ENCODE measurements at regions not wholly inside any gene's neighbourhood (a gene's known extent, or its start where the extent isn't known, plus 50 kb on each side); places are given as distances from the start of the nearest gene placed in this dataset.

DNA sequence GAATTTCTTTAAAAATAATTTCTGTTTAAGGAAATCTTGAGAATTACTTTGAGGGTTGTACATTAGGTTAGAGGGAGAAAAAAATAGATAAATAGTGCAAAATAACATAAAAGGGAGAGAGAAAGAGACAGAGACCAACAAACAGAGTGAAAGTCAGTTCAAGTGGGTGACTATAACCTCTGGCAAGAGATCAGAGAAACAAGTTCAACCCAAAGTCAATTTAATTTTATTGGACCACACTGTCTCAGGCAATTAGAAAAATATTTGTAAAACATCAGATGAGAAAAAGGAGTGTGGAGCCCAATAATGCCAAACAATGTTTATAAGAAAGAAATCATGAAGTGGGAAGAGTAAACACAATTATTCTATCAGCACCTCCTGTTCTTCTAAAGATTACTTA lies 143.5 kb upstream of the GYPA start (continued):
- TF ChIP-seq SMC3 (conservative IDR thresholded peaks at IDR 0.05; ENCODE audit: insufficient read depth, low read depth, low read length), result no peak
- no peak for TF ChIP-seq GTF2E2 (tag; IDR thresholded peaks at IDR 0.05)

DNA sequence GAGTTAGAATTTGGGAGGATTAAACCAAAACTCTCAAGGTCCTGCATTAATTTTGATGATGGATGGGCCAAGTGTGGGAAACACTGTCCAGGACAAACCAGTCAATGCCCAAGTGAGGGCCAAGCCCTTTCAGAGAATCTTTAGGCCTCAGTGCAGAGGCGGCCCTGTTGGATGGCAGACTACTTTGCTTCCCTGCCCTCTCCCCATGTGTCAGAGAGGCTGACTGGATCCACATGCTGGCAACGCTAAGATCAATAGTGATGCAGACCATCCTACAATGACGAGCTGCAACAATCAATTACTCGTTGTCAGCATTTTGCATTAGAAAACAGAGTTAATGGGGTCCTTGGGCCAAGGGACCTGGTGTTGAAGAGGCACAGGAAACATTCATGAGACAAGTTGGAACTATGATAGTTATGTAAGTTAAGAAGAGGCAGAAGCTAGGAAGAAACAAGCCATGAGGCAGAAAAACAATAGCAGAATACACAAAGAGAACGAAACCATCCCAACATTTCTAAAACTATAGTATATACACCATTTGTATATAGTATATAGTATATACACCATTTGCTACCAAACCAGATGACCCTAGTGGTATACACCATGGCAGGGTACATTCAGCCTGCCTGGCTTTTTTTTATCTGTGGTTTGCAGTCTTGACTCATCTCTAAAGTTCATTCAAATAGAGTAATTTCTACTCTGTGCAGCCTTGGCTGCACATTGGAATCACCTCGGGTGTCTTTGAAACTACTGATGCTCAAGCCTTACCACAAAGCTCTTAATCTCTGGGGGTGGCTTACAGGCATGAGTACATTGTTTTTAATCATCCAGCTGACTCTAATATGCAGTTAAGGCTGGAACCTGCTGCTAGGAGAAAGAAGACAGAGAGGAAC lies 147.7 kb upstream of the GYPA start:
- no peak for DNase-seq (ENCODE audit: extremely low read depth in 1 of 4, low spot score in 3 of 4)
- 0% methylated on average over 6 of the region's 6 CpGs for WGBS (ENCODE audit: insufficient coverage, low coverage, missing lambda C conversion rate)
- Histone ChIP-seq H3K4me2 (ENCODE audit: insufficient read depth, low read length) (no peak overlapping the region), H3K27me3 (ENCODE audit: control insufficient read depth in 2 of 2, insufficient read depth in 2 of 2, low read length in 2 of 2) (no peaks in the 10 kb centered on the region), H3K36me3 (ENCODE audit: control insufficient read depth, insufficient read depth, low read length) (no peaks in the 10 kb centered on the region), H4K20me1 (replicated peaks; ENCODE audit: control insufficient read depth, insufficient read depth, low read length) (no peaks in the 10 kb centered on the region), H3K9ac (ENCODE audit: insufficient read depth in 1 of 2, low read depth in 2 of 2, low read length in 2 of 2) (no peak overlapping the region), H2AFZ (ENCODE audit: low read depth, low read length) (no peak overlapping the region), H3K4me3 (no peak overlapping the region), H3K4me1 (replicated peaks in 1 of 2; ENCODE audit: control insufficient read depth in 2 of 2, insufficient read depth in 2 of 2, low read length in 2 of 2) (no peaks in the 10 kb centered on the region), H3K79me2 (ENCODE audit: control insufficient read depth, insufficient read depth, low read length) (no peaks in the 10 kb centered on the region), H3K27ac (ENCODE audit: extremely low read depth, low read depth, low read length) (no peak overlapping the region), H3K9me3 (replicated peaks; ENCODE audit: control insufficient read depth, insufficient read depth, low read depth, low read length) (no peaks in the 10 kb centered on the region), H3K9me1 (ENCODE audit: control insufficient read depth, insufficient read depth, low read length) (no peaks in the 10 kb centered on the region)
- ATAC-seq, result no peak
- FAIRE-seq, result no peak
- CTCF ChIA-PET (ENCODE audit: low intra/inter-chr PET ratio), result no interaction called here
- in situ Hi-C loops (cut with MboI) (no loop called here), intact Hi-C loops (cut with micrococcal nuclease) (no loop called here)
- no TSS peak for BruUV-seq (replicated peaks)
- POLR2A ChIA-PET, result no interaction called here
- peak; percentile 10; the same call in 1 of the 2 replicates for TF ChIP-seq MAFK (IDR thresholded peaks at IDR 0.05; ENCODE audit: low read length)
- TF ChIP-seq ZNF133 (CRISPR knock-in tag; IDR thresholded peaks at IDR 0.05), result no peak
- peak; percentile 47; the same call in 1 of the 2 replicates for TF ChIP-seq ZNF316 (IDR thresholded peaks at IDR 0.05)
- no peak for TF ChIP-seq ZNF699 (CRISPR knock-in tag; IDR thresholded peaks at IDR 0.05; ENCODE audit: insufficient replicate concordance)
- TF ChIP-seq ZNF77 (CRISPR knock-in tag; IDR thresholded peaks at IDR 0.05), result no peak
- no peak for TF ChIP-seq NONO (IDR thresholded peaks at IDR 0.05; ENCODE audit: low read depth in 2 of 2, low read length in 1 of 2)
- TF ChIP-seq, protein P1, sequence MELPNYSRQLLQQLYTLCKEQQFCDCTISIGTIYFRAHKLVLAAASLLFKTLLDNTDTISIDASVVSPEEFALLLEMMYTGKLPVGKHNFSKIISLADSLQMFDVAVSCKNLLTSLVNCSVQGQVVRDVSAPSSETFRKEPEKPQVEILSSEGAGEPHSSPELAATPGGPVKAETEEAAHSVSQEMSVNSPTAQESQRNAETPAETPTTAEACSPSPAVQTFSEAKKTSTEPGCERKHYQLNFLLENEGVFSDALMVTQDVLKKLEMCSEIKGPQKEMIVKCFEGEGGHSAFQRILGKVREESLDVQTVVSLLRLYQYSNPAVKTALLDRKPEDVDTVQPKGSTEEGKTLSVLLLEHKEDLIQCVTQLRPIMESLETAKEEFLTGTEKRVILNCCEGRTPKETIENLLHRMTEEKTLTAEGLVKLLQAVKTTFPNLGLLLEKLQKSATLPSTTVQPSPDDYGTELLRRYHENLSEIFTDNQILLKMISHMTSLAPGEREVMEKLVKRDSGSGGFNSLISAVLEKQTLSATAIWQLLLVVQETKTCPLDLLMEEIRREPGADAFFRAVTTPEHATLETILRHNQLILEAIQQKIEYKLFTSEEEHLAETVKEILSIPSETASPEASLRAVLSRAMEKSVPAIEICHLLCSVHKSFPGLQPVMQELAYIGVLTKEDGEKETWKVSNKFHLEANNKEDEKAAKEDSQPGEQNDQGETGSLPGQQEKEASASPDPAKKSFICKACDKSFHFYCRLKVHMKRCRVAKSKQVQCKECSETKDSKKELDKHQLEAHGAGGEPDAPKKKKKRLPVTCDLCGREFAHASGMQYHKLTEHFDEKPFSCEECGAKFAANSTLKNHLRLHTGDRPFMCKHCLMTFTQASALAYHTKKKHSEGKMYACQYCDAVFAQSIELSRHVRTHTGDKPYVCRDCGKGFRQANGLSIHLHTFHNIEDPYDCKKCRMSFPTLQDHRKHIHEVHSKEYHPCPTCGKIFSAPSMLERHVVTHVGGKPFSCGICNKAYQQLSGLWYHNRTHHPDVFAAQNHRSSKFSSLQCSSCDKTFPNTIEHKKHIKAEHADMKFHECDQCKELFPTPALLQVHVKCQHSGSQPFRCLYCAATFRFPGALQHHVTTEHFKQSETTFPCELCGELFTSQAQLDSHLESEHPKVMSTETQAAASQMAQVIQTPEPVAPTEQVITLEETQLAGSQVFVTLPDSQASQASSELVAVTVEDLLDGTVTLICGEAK (IDR thresholded peaks at IDR 0.05), result no peak
- TF ChIP-seq, protein P1 (CRISPR knock-in tag; IDR thresholded peaks at IDR 0.05), result no peak
- peak; percentile 33; the same call in 1 of the 2 replicates for TF ChIP-seq MAFF (IDR thresholded peaks at IDR 0.05; ENCODE audit: low read length)
- no peak for TF ChIP-seq ZNF431 (CRISPR knock-in tag; IDR thresholded peaks at IDR 0.05)
- TF ChIP-seq C11orf30 (IDR thresholded peaks at IDR 0.05; ENCODE audit: low read depth), result peak; percentile 23; the same call in 1 of the 2 replicates
- TF ChIP-seq ZNF184 (CRISPR knock-in tag; IDR thresholded peaks at IDR 0.05), result no peak
